Loucy (cell line): ENCODE measurements at regions not wholly inside any gene's neighbourhood (a gene's known extent, or its start where the extent isn't known, plus 50 kb on each side); places are given as distances from the start of the nearest gene placed in this dataset.

Source experiments
- H2AFZ ChIP-seq: fragments of 200-600 bp; sonication (generic); 2 replicates; pipeline ENCODE4 v1.6.0; 2016; ENCODE audit warnings: antibody characterized with exemption, mild to moderate bottlenecking, low read length, moderate library complexity
- H3F3A ChIP-seq: fragments of 200-600 bp; 2 replicates; pipeline ENCODE4 v1.6.0; 2016; ENCODE audit warnings: antibody characterized with exemption, low read depth, mild to moderate bottlenecking
- H3K27me3 ChIP-seq: fragments of 200-600 bp; sonication (generic); 2 replicates; pipeline ENCODE4 v1.6.1; 2014; ENCODE audit warnings: low read length, mild to moderate bottlenecking; ENCODE audit not compliant: insufficient read depth, poor library complexity, severe bottlenecking
- H3K36me3 ChIP-seq: fragments of 200-600 bp; sonication (generic); 2 replicates; pipeline ENCODE4 v1.6.1; 2016; ENCODE audit warnings: low read length; ENCODE audit not compliant: insufficient read depth
- H3K4me1 ChIP-seq: fragments of 200-600 bp; sonication (generic); 2 replicates; pipeline ENCODE4 v1.5.1; 2014; ENCODE audit warnings: low read length, mild to moderate bottlenecking; ENCODE audit not compliant: insufficient read depth, poor library complexity, severe bottlenecking
- H3K4me2 ChIP-seq: fragments of 200-600 bp; sonication (generic); 2 replicates; pipeline ENCODE4 v1.6.0; 2014; ENCODE audit warnings: antibody characterized with exemption, low read length, low read depth, mild to moderate bottlenecking; ENCODE audit not compliant: poor library complexity, severe bottlenecking
- H3K4me3 ChIP-seq: fragments of 200-600 bp; sonication (generic); 2 replicates; pipeline ENCODE4 v1.5.1; 2014; ENCODE audit warnings: low read length, mild to moderate bottlenecking, mixed read lengths; ENCODE audit not compliant: poor library complexity, severe bottlenecking
- H3K79me2 ChIP-seq: fragments of 200-600 bp; sonication (generic); 2 replicates; pipeline ENCODE4 v1.6.1; 2014; ENCODE audit warnings: low read length; ENCODE audit not compliant: insufficient read depth
- H3K9ac ChIP-seq: fragments of 200-600 bp; sonication (generic); 2 replicates; pipeline ENCODE4 v1.6.0; 2014; ENCODE audit warnings: mild to moderate bottlenecking, low read depth, low read length, moderate library complexity; ENCODE audit not compliant: poor library complexity, severe bottlenecking
- H3K9me2 ChIP-seq: fragments of 200-600 bp; sonication (generic); replicated peaks from 2 replicates; pipeline ENCODE4 v1.6.1; 2016; ENCODE audit warnings: low read depth, low read length, mixed read lengths
- H3K9me3 ChIP-seq: fragments of 200-600 bp; sonication (generic); 2 replicates; pipeline ENCODE4 v1.6.1; 2014; ENCODE audit warnings: mild to moderate bottlenecking, antibody characterized with exemption, low read length, low read depth; ENCODE audit not compliant: insufficient read depth
- H4K20me1 ChIP-seq: fragments of 200-600 bp; sonication (generic); 2 replicates; pipeline ENCODE4 v1.6.0; 2014; ENCODE audit warnings: antibody characterized with exemption, low read length, mild to moderate bottlenecking; ENCODE audit not compliant: insufficient read depth, poor library complexity, severe bottlenecking
- CTCF ChIP-seq: fragments of 200-600 bp; sonication (generic); conservative IDR thresholded peaks from 2 replicates; pipeline ENCODE4 v1.5.1; 2014; ENCODE audit warnings: mild to moderate bottlenecking, antibody characterized with exemption, low read length
- EZH2phosphoT487 ChIP-seq: fragments of 200-600 bp; IDR thresholded peaks from 2 replicates; pipeline ENCODE4 v1.6.1; 2018; ENCODE audit warnings: antibody characterized with exemption, mild to moderate bottlenecking, moderate library complexity, borderline replicate concordance

GRCh38 chr2:74072565-74072964 lies 75.1 kb downstream of the BOLA3 start:
- H3K4me2 ChIP-seq: no peak overlapping the region
- H3K9me3 ChIP-seq: 0 out of 2 replicates have a peak, but pooled peaks cover 2% of the 10 kb centered on the region
- no peak overlapping the region for H3K9ac ChIP-seq
- peaks cover 18% of the 10 kb centered on the region for H3K4me1 ChIP-seq
- H4K20me1 ChIP-seq: peaks cover 21% of the 10 kb centered on the region
- H3K4me3 ChIP-seq: no peak overlapping the region
- H2AFZ ChIP-seq: no peak overlapping the region
- H3K36me3 ChIP-seq: peaks cover 58% of the 10 kb centered on the region
- H3K9me2 ChIP-seq: no peaks in the 10 kb centered on the region
- H3K27me3 ChIP-seq: no peaks in the 10 kb centered on the region
- H3K79me2 ChIP-seq: peaks cover 70% of the 10 kb centered on the region
- no peaks in the 10 kb centered on the region for H3F3A ChIP-seq
- TF ChIP-seq EZH2phosphoT487 (no peak), CTCF (no peak)

GRCh38 chr2:74074487-74074886 lies 73.2 kb downstream of the BOLA3 start:
- no peak overlapping the region for H3K4me3 ChIP-seq
- H3K9ac ChIP-seq: no peak overlapping the region
- H4K20me1 ChIP-seq: peaks cover 17% of the 10 kb centered on the region
- H3K27me3 ChIP-seq: no peaks in the 10 kb centered on the region
- H3K9me3 ChIP-seq: 0 out of 2 replicates have a peak, but pooled peaks cover 2% of the 10 kb centered on the region
- peaks cover 59% of the 10 kb centered on the region for H3K79me2 ChIP-seq
- H3K4me1 ChIP-seq: peaks cover 18% of the 10 kb centered on the region
- H3K36me3 ChIP-seq: peaks cover 62% of the 10 kb centered on the region
- no peak overlapping the region for H3K4me2 ChIP-seq
- H2AFZ ChIP-seq: no peak overlapping the region
- H3K9me2 ChIP-seq: no peaks in the 10 kb centered on the region
- no peaks in the 10 kb centered on the region for H3F3A ChIP-seq
- no peak for TF ChIP-seq CTCF

GRCh38 chr2:74076074-74076470 lies 71.6 kb downstream of the BOLA3 start:
- H4K20me1 ChIP-seq: peaks cover 17% of the 10 kb centered on the region
- TF ChIP-seq EZH2phosphoT487 (no peak), CTCF (no peak)
- H3K4me1 ChIP-seq: peaks cover 18% of the 10 kb centered on the region

More at GRCh38 chr2:74076074-74076470, 71.6 kb downstream of the BOLA3 start:
- Histone ChIP-seq H3K9me3 (no peaks in the 10 kb centered on the region), H3K4me3 (no peak overlapping the region), H3F3A (no peaks in the 10 kb centered on the region), H2AFZ (no peak overlapping the region), H3K4me2 (no peak overlapping the region), H3K36me3 (peaks cover 68% of the 10 kb centered on the region), H3K27me3 (no peaks in the 10 kb centered on the region), H3K9me2 (no peaks in the 10 kb centered on the region), H3K79me2 (peaks cover 56% of the 10 kb centered on the region), H3K9ac (no peak overlapping the region)
